Esophagus muscularis mucosa (tissue), 4 donors: ENCODE measurements at regions not wholly inside any gene's neighbourhood (a gene's known extent, or its start where the extent isn't known, plus 50 kb on each side); places are given as distances from the start of the nearest gene placed in this dataset.

Source experiments
- DNase-seq: peaks from one replicate; pipeline ENCODE4 v3.0.0-alpha.2; 2017; ENCODE audit errors: extremely low spot score
- H3K27ac ChIP-seq, 4 donors: fragments of 200-600 bp; sonication (generic); replicated peaks in 1 of 4; 1 replicate in 3 of 4; 2 replicates in 1 of 4; pipeline ENCODE4 v1.5.1; 2016 to 2019; ENCODE audit warnings: mild to moderate bottlenecking in 1 of 4
- H3K27me3 ChIP-seq, 4 donors: fragments of 200-600 bp; sonication (generic); one replicate each; pipeline versions ENCODE4 v1.5.1 to v1.6.0; 2016 to 2019
- H3K36me3 ChIP-seq, 4 donors: fragments of 200-600 bp; sonication (generic); one replicate each; pipeline ENCODE4 v1.5.1; 2016 to 2019
- H3K4me1 ChIP-seq, 4 donors: fragments of 200-600 bp; sonication (generic); one replicate each; pipeline ENCODE4 v1.5.1; 2016 to 2019
- H3K4me3 ChIP-seq, 4 donors: fragments of 200-600 bp; sonication (generic); 1 replicate in 2 of 4; 2 replicates in 2 of 4; pipeline ENCODE4 v1.5.1; 2016 to 2019; ENCODE audit warnings: mild to moderate bottlenecking in 4 of 4, moderate library complexity in 1 of 4
- H3K9me3 ChIP-seq, 4 donors: fragments of 200-600 bp; sonication (generic); 1 replicate in 3 of 4; 2 replicates in 1 of 4; pipeline ENCODE4 v1.5.1; 2016 to 2019
- CTCF ChIP-seq, 3 experiments: fragments of 200-600 bp in 2 of 3; fragments of 450-650 bp in 1 of 3; sonication (generic) in 2 of 3; IDR thresholded peaks; one replicate each; pipeline ENCODE4 v1.5.1; 2017 to 2019; ENCODE audit warnings: antibody characterized with exemption in 3 of 3, mild to moderate bottlenecking in 2 of 3, moderate library complexity in 1 of 3
- EP300 ChIP-seq: sonication (generic); formaldehyde crosslinking; IDR thresholded peaks from one replicate; pipeline ENCODE4 v1.6.1; 2017; ENCODE audit warnings: antibody characterized with exemption
- POLR2A ChIP-seq: fragments of 450-650 bp; IDR thresholded peaks from one replicate; pipeline ENCODE4 v1.6.1; 2017; ENCODE audit warnings: antibody characterized with exemption, moderate library complexity, mild to moderate bottlenecking, low read depth
- POLR2AphosphoS5 ChIP-seq, 2 donors: sonication (generic); formaldehyde crosslinking; IDR thresholded peaks; one replicate each; pipeline ENCODE4 v1.6.1; 2017; ENCODE audit warnings: antibody characterized with exemption in 2 of 2
- WGBS: methylation state at CpG from one replicate; pipeline ENCODE4 v1.1.5; 2018; 5-methylcytosine and 5-hydroxymethylcytosine counted together
- intact Hi-C: fragments of 100-400 bp; cut with DNase I; formaldehyde crosslinking; loops from one replicate; pipeline ENCODE4 v1.15.1; 2023

- DNase-seq, result peak; percentile 68
- Histone ChIP-seq H3K36me3 (no peaks in the 10 kb centered on the region), H3K9me3 (no peaks in the 10 kb centered on the region), H3K4me3 (no peak overlapping the region), H3K27me3 (no peaks in the 10 kb centered on the region), H3K4me1 (no peaks in the 10 kb centered on the region), H3K27ac (no peak overlapping the region)
- TF ChIP-seq EP300 (no peak), POLR2AphosphoS5 (IDR thresholded peaks at IDR 0.05) (no peak), CTCF (IDR thresholded peaks at IDR 0.05) (no peak), POLR2A (no peak)
- intact Hi-C loops, result no loop called here
- WGBS, result 98% methylated on average over 3 of the region's 3 CpGs
Measured at GRCh38 chr2:128414351-128414750, 95.7 kb upstream of the HS6ST1 start.

GRCh38 chr2:128414946-128415778, 96.5 kb upstream of the HS6ST1 start:
- Histone ChIP-seq H3K4me3 (no peak overlapping the region), H3K4me1 (no peaks in the 10 kb centered on the region), H3K27ac (no peak overlapping the region), H3K9me3 (no peaks in the 10 kb centered on the region), H3K27me3 (no peaks in the 10 kb centered on the region), H3K36me3 (no peaks in the 10 kb centered on the region)
- 90% methylated on average over 4 of the region's 4 CpGs for WGBS
- DNase-seq, result peak; percentile 89
- TF ChIP-seq EP300, result no peak
- no peak for TF ChIP-seq POLR2AphosphoS5 (IDR thresholded peaks at IDR 0.05)
- TF ChIP-seq POLR2A, result no peak
- no peak for TF ChIP-seq CTCF (IDR thresholded peaks at IDR 0.05)
- intact Hi-C loops, result no loop called here

- Histone ChIP-seq H3K27ac (no peak overlapping the region), H3K9me3 (no peaks in the 10 kb centered on the region), H3K36me3 (no peaks in the 10 kb centered on the region), H3K27me3 (no peaks in the 10 kb centered on the region), H3K4me1 (no peaks in the 10 kb centered on the region), H3K4me3 (no peak overlapping the region)
- DNase-seq, result no peak
- 96% methylated on average over 1 of the region's 1 CpG for WGBS
- intact Hi-C loops, result no loop called here
- TF ChIP-seq POLR2AphosphoS5 (IDR thresholded peaks at IDR 0.05) (no peak), CTCF (IDR thresholded peaks at IDR 0.05) (no peak), POLR2A (no peak), EP300 (no peak)
Measured at GRCh38 chr2:128415779-128416061, 97.1 kb upstream of the HS6ST1 start.

GRCh38 chr2:128416109-128416785, 97.6 kb upstream of the HS6ST1 start:
- intact Hi-C loops, result no loop called here

More at GRCh38 chr2:128416109-128416785, 97.6 kb upstream of the HS6ST1 start:
- H3K4me3 ChIP-seq, result no peak overlapping the region
- no peaks in the 10 kb centered on the region for H3K9me3 ChIP-seq
- no peaks in the 10 kb centered on the region for H3K4me1 ChIP-seq
- peak; percentile 39 for DNase-seq
- no peaks in the 10 kb centered on the region for H3K36me3 ChIP-seq
- TF ChIP-seq POLR2AphosphoS5 (IDR thresholded peaks at IDR 0.05), result no peak
- TF ChIP-seq CTCF (IDR thresholded peaks at IDR 0.05), result no peak
- H3K27ac ChIP-seq, result no peak overlapping the region
- 85% methylated on average over 9 of the region's 9 CpGs for WGBS
- H3K27me3 ChIP-seq, result no peaks in the 10 kb centered on the region
